MV-4-11 (cell line): ENCODE measurements at regions not wholly inside any gene's neighbourhood (a gene's known extent, or its start where the extent isn't known, plus 50 kb on each side); places are given as distances from the start of the nearest gene placed in this dataset.
"Not testable (repeated sequence)": the region's sequence is repeated elsewhere in the genome, so short reads cannot be mapped to it uniquely, and the experiment has no call there.

ENCODE experiments used
- DNase-seq: peaks from one replicate; lab custom pipeline; 2025; lab: John Stamatoyannopoulos, UW

GRCh38 chr2:175686002-175686401 lies 316.1 kb downstream of the LNPK start:
- DNase-seq, result no peak

DNA sequence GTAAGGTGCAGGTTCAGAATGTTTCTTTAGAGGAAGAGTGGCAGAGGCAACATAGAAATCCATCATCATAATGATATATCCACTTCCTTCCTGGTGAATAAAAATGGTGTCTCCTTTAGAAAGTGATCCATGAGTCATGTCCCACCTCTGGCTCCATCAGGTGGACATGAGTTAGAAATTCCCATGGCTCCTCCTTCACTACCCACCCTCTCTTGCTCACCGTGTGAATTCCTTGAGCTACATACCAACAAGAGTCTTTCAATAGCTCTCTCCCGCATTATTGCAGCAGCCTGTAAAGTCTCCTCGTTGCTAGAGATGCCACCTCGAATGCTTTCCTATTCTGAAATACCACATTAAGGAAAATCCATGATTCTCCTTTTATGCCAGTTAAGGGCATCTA lies 317.6 kb downstream of the LNPK start:
- DNase-seq, result no peak

DNA sequence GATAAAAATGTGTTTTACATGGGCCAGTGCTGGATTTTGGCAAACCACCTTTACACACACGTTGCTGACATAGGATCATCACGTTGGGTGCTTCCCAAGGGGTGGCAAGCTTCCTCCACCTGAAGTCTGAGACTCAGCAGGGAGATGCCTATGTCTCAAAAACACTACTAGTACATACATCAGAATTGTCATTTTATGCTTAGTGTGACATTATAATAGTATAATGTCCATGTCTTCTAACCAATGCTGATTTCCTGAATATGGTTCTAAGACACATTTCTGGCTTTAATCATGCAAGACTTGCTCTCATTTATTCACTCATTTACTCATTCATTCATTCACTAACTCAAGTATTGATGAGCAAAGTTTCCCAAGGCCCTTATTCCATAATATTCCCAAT lies 322.3 kb downstream of the LNPK start:
- DNase-seq, result no peak

GRCh38 chr2:175679231-175679630 lies 322.8 kb downstream of the LNPK start:
- DNase-seq, result no peak

DNA sequence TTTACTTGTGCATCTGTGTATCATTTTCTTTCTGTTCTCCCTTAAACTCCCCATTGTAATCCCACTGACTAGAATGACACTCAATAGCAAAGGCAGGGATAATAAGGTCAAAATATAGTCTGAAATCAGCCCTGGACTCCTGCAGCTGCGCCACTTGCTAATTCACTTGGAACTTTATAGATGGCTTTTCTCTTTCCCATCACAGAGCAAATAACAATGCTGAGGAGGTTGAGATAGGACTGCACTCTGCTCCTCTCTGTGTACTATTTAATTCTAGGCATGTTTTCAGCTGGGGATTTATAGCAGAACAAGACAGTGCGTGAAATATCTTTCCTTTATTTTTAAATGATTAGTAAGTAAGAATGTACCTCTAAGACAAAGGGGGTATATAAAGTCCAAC lies 324.2 kb downstream of the LNPK start:
- no peak for DNase-seq

DNA sequence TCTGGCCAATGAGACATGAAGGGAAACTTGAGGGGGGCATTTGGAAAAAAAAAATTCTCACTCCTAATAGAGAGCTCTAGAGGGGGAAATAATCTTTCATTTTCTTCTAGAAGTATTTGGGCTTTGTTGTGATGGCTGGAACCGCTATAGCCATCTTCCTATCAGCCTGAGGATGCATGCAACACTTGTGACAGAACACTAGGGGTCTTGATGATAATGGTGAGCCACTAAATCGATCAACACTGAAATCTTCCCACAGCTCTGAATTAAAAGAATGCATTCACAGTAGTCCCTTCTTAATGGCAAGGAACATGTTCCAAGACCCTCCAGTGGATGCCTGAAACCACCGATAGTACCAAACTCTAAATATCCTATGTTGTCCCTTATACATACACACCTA lies 325.3 kb downstream of the LNPK start:
- DNase-seq, result no peak

GRCh38 chr2:175668804-175669203 lies 333.3 kb downstream of the LNPK start:
- DNase-seq, result not testable (repeated sequence)

DNA sequence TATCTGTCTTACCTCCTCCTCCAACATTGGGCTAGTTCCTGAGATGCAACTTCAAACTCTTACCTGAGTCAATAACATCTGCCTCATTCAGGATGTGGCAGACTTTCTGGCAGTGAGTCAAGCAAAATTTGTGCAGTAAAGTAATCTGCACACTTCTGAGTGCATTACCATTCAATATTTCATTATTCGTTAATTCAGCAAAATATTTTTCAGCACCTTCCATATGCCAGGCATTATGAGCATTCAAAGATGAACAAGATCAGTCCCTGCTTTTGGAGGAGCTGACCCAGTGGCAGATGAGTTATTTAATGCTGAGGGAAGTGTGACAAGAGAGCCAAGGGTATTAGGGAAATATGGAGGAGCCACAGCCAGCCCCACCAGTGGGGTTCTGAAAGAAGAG lies 339.7 kb downstream of the LNPK start:
- DNase-seq, result no peak

DNA sequence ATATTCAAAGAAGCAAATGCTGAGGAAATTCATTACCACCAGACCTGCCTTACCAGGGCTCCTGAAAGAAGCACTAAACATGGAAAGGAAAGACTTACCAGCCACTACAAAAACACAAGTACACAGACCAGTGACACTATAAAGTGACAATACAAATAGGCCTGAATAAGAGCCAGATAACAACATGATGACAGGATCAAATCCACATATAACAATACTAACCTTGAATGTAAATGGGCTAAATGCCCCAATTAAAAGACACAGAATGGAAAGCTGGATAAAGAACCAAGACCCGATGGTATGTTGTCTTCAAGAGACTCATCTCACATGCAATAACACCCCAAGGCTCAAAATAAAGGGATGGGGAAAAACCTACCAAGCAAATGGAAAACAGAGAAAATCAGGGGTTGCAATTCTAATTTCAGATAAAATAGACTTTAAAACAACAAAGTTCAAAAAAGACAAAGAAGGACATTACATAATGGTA lies 353.4 kb downstream of the LNPK start:
- DNase-seq, result no peak

DNA sequence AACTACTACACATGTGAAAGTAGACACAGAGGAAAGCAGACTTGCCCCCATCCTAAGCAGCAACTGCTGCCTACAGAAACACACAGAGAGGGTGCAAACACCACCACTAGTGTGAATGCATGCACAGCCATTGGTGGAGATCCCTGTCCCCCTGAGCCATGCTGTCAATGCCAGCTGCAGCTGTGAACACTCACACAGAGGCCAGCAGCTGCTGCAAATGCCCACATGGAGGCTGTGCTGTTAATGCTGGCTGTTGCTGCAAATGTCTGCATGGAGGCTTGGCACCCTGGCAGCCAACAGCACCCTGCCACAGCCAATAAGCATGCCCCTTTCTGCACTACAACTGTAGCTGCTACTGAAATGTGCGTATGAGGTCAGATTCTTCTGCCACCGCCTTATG lies 355.0 kb downstream of the LNPK start:
- DNase-seq, result no peak

DNA sequence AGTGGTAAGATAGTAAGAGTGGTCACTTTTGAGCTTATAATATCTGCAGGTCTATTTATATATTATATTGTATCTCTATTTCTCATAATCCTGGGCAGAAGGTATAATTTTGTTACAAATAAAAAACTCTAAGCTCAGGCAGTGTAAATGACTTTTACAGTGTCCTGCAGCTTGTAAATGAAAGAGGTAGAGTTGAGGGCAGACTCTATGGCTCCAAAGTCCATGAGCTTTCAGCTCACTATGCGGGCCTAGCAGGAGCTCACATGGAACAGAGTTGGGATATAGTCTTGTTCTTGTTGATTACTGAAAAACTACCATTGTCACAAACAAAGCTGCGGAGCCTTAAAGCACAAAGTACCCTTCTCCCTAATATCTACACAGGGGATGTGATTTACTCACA lies 361.4 kb downstream of the LNPK start:
- no peak for DNase-seq

GRCh38 chr2:175633227-175633626 lies 368.8 kb downstream of the LNPK start:
- DNase-seq, result no peak

- DNase-seq, result no peak
Observed at GRCh38 chr2:175631245-175631623, 370.8 kb downstream of the LNPK start.

GRCh38 chr2:175630280-175631244 lies 371.5 kb downstream of the LNPK start:
- peak; percentile 24 for DNase-seq

GRCh38 chr2:175628243-175628642 lies 373.8 kb downstream of the LNPK start:
- DNase-seq, result no peak

GRCh38 chr2:175627405-175627804 lies 374.7 kb downstream of the LNPK start:
- DNase-seq, result no peak

DNA sequence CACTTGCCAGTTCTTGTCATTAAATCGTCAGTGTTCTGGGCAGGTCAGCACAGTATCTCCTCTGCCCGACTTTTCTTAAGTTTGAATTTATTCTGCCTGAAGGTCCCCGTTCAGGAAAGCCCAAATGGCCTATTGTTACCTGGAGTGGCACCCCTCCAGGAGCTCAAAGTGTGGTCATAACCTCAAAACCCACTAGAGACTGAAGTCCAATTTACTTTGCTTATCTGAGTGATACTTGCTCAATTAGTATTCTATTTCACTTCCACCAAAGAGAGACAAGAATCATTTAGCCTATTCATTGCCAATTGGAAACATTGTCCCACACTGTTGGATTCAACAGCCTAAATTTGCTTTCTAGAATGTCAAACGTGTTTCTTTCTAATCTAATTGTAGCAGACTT lies 375.3 kb downstream of the LNPK start:
- DNase-seq, result no peak

DNA sequence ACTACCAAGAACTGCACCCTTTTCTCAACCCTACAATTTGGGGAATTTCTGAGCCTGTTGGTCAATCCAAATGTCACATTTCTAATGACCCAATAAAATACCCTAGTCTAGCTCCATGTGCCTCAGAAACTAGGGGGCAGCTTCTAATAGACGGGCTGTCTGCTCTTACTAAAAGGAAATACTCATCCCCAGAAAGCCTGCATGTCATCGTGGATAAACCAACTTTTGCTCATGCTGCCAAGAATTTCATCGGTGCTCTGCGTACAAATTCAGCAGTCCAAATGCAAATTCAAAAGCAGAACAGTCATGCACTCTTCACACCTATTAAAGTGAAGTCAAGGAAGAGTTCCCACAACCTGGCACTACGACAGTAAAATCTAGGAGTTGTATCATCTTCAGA lies 377.3 kb downstream of the LNPK start:
- no peak for DNase-seq

DNA sequence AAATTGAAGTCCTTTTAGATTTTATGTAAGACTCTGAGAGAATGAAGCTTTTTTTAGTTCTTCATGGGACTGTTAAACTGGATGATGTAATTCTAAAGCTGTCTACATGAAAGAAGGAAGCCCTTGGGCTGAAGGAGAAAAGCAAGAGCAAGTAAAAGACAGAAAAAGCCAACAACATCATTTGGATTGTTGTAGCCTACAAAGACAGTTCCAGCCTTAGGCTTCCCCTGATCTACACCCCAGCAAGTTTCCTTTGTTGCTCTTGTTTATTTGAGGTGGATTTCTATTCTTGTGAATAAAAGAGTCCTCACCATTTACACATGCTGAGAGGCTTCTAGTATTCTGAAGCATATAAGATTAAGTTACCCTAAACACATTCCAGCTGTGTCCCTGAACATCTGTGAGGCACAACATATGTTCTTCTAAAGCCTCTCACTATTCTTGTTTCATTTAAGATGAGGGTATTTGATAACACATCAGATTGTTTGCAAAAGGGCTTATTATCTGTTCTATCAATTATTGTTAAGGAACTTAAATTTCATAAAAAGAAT lies 377.8 kb downstream of the LNPK start:
- peak; percentile 33 for DNase-seq

- no peak for DNase-seq
Observed at GRCh38 chr2:175621821-175622220, 380.2 kb downstream of the LNPK start.

DNA sequence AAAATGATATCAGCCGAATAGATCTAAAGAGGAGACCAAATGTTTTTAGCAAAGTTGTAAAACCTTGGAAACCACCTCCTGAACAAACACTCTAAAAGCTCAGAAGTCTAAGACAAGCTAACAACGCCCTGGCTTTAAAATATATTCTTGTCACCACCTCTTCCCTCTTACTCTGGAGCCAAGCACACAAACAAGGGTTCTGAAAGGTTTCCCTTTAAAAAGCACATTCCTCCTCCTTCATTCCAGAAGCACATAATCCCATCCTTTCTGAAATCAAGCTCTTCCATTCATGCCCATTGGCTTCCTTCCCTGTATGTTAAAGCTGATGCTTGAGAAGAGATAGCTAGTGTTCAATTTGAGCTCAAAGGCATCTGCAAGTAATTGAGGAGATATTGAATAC lies 382.0 kb downstream of the LNPK start:
- no peak for DNase-seq

DNA sequence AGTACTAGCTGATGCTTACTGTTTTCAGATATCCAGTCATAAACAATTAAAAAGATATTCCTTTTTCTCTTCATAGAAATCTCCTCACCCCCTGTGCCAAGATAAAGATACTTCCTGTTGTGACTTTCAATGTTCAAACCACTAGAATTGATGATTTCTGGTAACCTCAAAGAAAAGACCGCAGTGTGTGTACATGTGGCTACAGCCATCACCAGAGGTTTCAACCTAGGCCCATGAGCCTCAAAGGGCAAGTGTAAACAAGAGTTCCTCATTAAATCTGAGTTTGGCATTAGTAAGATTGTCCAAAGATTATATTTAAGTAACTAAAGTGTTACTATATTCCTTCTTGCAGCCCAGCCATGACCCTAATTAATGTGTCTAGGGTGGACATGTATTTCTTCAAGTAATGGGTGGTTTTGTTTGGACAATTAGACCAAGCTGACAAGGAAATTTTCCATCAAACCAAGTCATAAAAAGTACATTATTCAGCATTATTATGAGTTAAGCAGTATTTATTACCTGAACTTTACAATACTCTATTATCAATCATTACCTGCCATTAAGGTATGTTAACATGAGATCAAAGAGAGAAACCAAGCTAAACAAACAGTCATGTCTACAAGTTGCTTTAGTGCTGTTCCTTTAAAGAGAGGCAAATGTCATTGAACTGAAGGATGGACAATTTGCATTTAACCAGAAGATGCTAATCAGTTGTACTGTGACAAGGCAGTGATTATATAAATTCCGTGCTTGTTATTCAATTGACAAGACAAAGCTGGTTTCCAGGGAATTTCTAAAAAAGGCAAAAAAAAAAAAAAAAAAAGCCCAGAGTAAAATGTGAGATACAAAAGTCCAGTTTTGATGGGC lies 382.7 kb downstream of the LNPK start:
- DNase-seq, result no peak

- DNase-seq, result peak; percentile 40
Observed at GRCh38 chr2:175612280-175612679, 389.8 kb downstream of the LNPK start.
